Vagina (tissue), 2 donors: ENCODE measurements at regions not wholly inside any gene's neighbourhood (a gene's known extent, or its start where the extent isn't known, plus 50 kb on each side); places are given as distances from the start of the nearest gene placed in this dataset.

ENCODE experiments used
- POLR2A ChIP-seq, 2 donors: fragments of 450-650 bp; IDR thresholded peaks; one replicate each; pipeline ENCODE4 v1.6.1; 2017; ENCODE audit warnings: antibody characterized with exemption in 2 of 2, mild to moderate bottlenecking in 2 of 2, moderate library complexity in 2 of 2
- POLR2AphosphoS5 ChIP-seq, 2 donors: sonication (generic); formaldehyde crosslinking; IDR thresholded peaks; one replicate each; pipeline ENCODE4 v1.9.0; 2017; ENCODE audit warnings: antibody characterized with exemption in 2 of 2, mild to moderate bottlenecking in 2 of 2, low read depth in 1 of 2; ENCODE audit not compliant: insufficient read depth in 1 of 2
- TF ChIP-seq, protein P1 (sequence below), 3 experiments: fragments of 450-650 bp in 2 of 3; fragments of 200-600 bp in 1 of 3; sonication (generic) in 1 of 3; IDR thresholded peaks; one replicate each; pipeline ENCODE4 v1.5.1; 2017 to 2019; ENCODE audit warnings: antibody characterized with exemption in 3 of 3, mild to moderate bottlenecking in 2 of 3, moderate library complexity in 2 of 3

DNA sequence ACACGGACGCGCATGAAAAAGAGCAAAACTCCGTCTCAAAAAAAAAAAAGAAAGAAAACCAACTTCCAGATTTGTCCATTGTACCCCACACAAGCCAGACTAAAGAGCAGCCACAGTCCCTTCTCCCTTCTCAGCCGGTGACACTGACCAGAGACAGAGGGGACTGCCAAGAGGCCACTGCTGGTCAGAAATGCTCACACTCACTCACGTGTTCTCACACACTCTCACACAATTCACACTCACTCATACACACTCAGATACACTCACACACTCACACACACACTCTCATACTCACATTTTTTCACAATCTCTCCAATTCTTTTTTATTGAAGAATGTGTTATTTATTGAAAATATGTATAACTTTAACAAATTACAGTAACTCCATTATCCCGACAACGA lies 90.8 kb upstream of the RAB4A start:
- TF ChIP-seq, protein P1, sequence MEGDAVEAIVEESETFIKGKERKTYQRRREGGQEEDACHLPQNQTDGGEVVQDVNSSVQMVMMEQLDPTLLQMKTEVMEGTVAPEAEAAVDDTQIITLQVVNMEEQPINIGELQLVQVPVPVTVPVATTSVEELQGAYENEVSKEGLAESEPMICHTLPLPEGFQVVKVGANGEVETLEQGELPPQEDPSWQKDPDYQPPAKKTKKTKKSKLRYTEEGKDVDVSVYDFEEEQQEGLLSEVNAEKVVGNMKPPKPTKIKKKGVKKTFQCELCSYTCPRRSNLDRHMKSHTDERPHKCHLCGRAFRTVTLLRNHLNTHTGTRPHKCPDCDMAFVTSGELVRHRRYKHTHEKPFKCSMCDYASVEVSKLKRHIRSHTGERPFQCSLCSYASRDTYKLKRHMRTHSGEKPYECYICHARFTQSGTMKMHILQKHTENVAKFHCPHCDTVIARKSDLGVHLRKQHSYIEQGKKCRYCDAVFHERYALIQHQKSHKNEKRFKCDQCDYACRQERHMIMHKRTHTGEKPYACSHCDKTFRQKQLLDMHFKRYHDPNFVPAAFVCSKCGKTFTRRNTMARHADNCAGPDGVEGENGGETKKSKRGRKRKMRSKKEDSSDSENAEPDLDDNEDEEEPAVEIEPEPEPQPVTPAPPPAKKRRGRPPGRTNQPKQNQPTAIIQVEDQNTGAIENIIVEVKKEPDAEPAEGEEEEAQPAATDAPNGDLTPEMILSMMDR (IDR thresholded peaks at IDR 0.05): no peak
- no peak for TF ChIP-seq POLR2AphosphoS5 (IDR thresholded peaks at IDR 0.05; ENCODE audit: insufficient read depth in 1 of 2, low read depth in 1 of 2)
- TF ChIP-seq POLR2A (IDR thresholded peaks at IDR 0.05): no peak
